K562 (cell line): ENCODE measurements at regions not wholly inside any gene's neighbourhood (a gene's known extent, or its start where the extent isn't known, plus 50 kb on each side); places are given as distances from the start of the nearest gene placed in this dataset.

Experiments
- ATAC-seq: fragments of 200-7000 bp; cut with Tn5 transposase; 3 replicates; pipeline ENCODE4 v1.9.1; 2020; ENCODE audit warnings: moderate library complexity
- BruUV-seq: library from RNA; stranded (reverse); fragments of 400-500 nt; replicated peaks from 2 replicates; lab custom pipeline; 2021; lab: Mats Ljungman, UMichigan
- CTCF ChIA-PET: fragments of 300-600 bp; formaldehyde crosslinking; extraction: SDS; loops from one replicate; lab custom pipeline; 2021; ENCODE audit warnings: low intra/inter-chr PET ratio; lab: Yijun Ruan, JAX
- POLR2A ChIA-PET: fragments of 300-600, 350-650 bp; sonication (Branson Sonifier 250); formaldehyde crosslinking; extraction: SDS; loops from one replicate; lab custom pipeline; 2021; ENCODE audit warnings: antibody characterized with exemption, inconsistent platforms; lab: Yijun Ruan, JAX
- DNase-seq, 4 experiments: peaks; one replicate each; pipeline versions ENCODE4 v3.0.0 to v3.0.0-alpha.2; 2011 to 2018; ENCODE audit warnings: low spot score in 3 of 4, mixed read lengths in 3 of 4; ENCODE audit errors: extremely low read depth in 1 of 4
- FAIRE-seq: peaks from 2 replicates; lab custom pipeline; 2011; peaks lifted over from hg19 to GRCh38; lab: Jason Lieb, UNC
- H2AFZ ChIP-seq: 2 replicates; pipeline ENCODE4 v1.6.0; 2011; ENCODE audit warnings: low read depth, low read length, control low read depth, inconsistent platforms
- H3K27ac ChIP-seq: fragments of 200-600 bp; 3 replicates; pipeline ENCODE4 v1.8.0; 2011; ENCODE audit warnings: low read depth, mild to moderate bottlenecking, control low read depth, inconsistent platforms, low read length, moderate library complexity, mixed read lengths; ENCODE audit errors: extremely low read depth
- H3K27me3 ChIP-seq, 2 experiments: fragments of 300-600 bp in 1 of 2; 2 replicates in 1 of 2; 3 replicates in 1 of 2; pipeline versions ENCODE4 v1.6.0 to v1.8.0; 2011; ENCODE audit warnings: inconsistent platforms in 2 of 2, low read length in 2 of 2, mild to moderate bottlenecking in 1 of 2, mixed read lengths in 1 of 2, moderate library complexity in 1 of 2; ENCODE audit not compliant: control insufficient read depth in 2 of 2, insufficient read depth in 2 of 2
- H3K36me3 ChIP-seq: fragments of 300-600 bp; 3 replicates; pipeline ENCODE4 v1.8.0; 2011; ENCODE audit warnings: mild to moderate bottlenecking, low read length, inconsistent platforms; ENCODE audit not compliant: control insufficient read depth, insufficient read depth
- H3K4me1 ChIP-seq, 2 experiments: fragments of 200-600 bp in 1 of 2; replicated peaks in 1 of 2; 2 replicates in 1 of 2; 3 replicates in 1 of 2; pipeline versions ENCODE4 v1.5.1 to v1.8.0; 2011; ENCODE audit warnings: inconsistent platforms in 2 of 2, low read length in 2 of 2, mild to moderate bottlenecking in 1 of 2, mixed read lengths in 1 of 2, moderate library complexity in 1 of 2; ENCODE audit not compliant: control insufficient read depth in 2 of 2, insufficient read depth in 2 of 2
- H3K4me2 ChIP-seq: 2 replicates; pipeline ENCODE4 v1.6.1; 2011; ENCODE audit warnings: low read length, control low read depth, inconsistent platforms, mixed read lengths; ENCODE audit not compliant: insufficient read depth
- H3K4me3 ChIP-seq: fragments of 200-600 bp; sonication (generic), shearing (Covaris generic); 2 replicates; pipeline ENCODE4 v1.5.1; 2016; ENCODE audit warnings: control low read depth, inconsistent platforms
- H3K79me2 ChIP-seq: fragments of 200-600 bp; 3 replicates; pipeline ENCODE4 v1.8.0; 2011; ENCODE audit warnings: low read length, inconsistent platforms; ENCODE audit not compliant: control insufficient read depth, insufficient read depth
- H3K9ac ChIP-seq, 2 experiments: 2 replicates each; pipeline versions ENCODE4 v1.6.0 to v1.6.1; 2011; ENCODE audit warnings: low read depth in 2 of 2, low read length in 2 of 2, control low read depth in 1 of 2, inconsistent platforms in 1 of 2, mild to moderate bottlenecking in 1 of 2, mixed read lengths in 1 of 2; ENCODE audit not compliant: insufficient read depth in 1 of 2
- H3K9me1 ChIP-seq: one replicate; pipeline ENCODE4 v1.6.0; 2011; ENCODE audit warnings: inconsistent platforms, mild to moderate bottlenecking, low read length, moderate library complexity; ENCODE audit not compliant: control insufficient read depth, insufficient read depth
- H3K9me3 ChIP-seq: replicated peaks from 2 replicates; pipeline ENCODE4 v1.5.1; 2011; ENCODE audit warnings: low read depth, low read length, inconsistent platforms; ENCODE audit not compliant: control insufficient read depth, insufficient read depth
- H4K20me1 ChIP-seq: replicated peaks from 2 replicates; pipeline ENCODE4 v1.6.1; 2011; ENCODE audit warnings: low read length, inconsistent platforms, mixed read lengths; ENCODE audit not compliant: control insufficient read depth, insufficient read depth
- BRF2 ChIP-seq: IDR thresholded peaks from 3 replicates; pipeline ENCODE4 v1.6.1; 2011; ENCODE audit warnings: borderline replicate concordance, mild to moderate bottlenecking; ENCODE audit not compliant: insufficient read length, insufficient read depth
- COPS2 ChIP-seq: fragments of 450-650 bp; conservative IDR thresholded peaks from 2 replicates; pipeline ENCODE4 v1.6.1; 2016; ENCODE audit warnings: mild to moderate bottlenecking, moderate library complexity
- FIP1L1 ChIP-seq: fragments of 200-400 bp; formaldehyde crosslinking; IDR thresholded peaks from 2 replicates; pipeline ENCODE4 v1.6.1; 2018; ENCODE audit warnings: mild to moderate bottlenecking, low read depth, low read length; ENCODE audit not compliant: poor library complexity, severe bottlenecking
- KLF13 ChIP-seq: fragments of 450-650 bp; IDR thresholded peaks from 2 replicates; pipeline ENCODE4 v1.6.1; 2016; ENCODE audit warnings: missing genetic modification characterization, low read depth, mild to moderate bottlenecking, missing compliant biosample characterization, moderate library complexity, borderline replicate concordance
- MEIS2 ChIP-seq: fragments of 450-650 bp; IDR thresholded peaks from 2 replicates; pipeline ENCODE4 v1.6.1; 2014; ENCODE audit warnings: mild to moderate bottlenecking; ENCODE audit not compliant: partially characterized antibody
- NRF1 ChIP-seq, 2 experiments: fragments of 450-650 bp; IDR thresholded peaks in 1 of 2; conservative IDR thresholded peaks in 1 of 2; 2 replicates each; pipeline ENCODE4 v1.6.1; 2014; ENCODE audit warnings: mild to moderate bottlenecking in 2 of 2
- POLR3G ChIP-seq: IDR thresholded peaks from 2 replicates; pipeline ENCODE4 v1.6.1; 2011; ENCODE audit not compliant: insufficient read length, insufficient replicate concordance; ENCODE audit errors: extremely low read depth
- ZBTB5 ChIP-seq: fragments of 450-650 bp; IDR thresholded peaks from 2 replicates; pipeline ENCODE4 v1.6.1; 2017; ENCODE audit warnings: antibody characterized with exemption
- ZNF140 ChIP-seq: fragments of 250-450 bp; sonication (Bioruptor Pico); IDR thresholded peaks from 2 replicates; pipeline ENCODE4 v1.8.0; 2021; ENCODE audit warnings: moderate library complexity, mild to moderate bottlenecking, inconsistent platforms
- ZNF444 ChIP-seq: fragments of 250-450 bp; sonication (Bioruptor Pico); IDR thresholded peaks from 2 replicates; pipeline ENCODE4 v1.4.0; 2020; ENCODE audit warnings: mild to moderate bottlenecking, moderate library complexity
- WGBS: fragments of 100-300 bp; shearing (Covaris generic); methylation state at CpG from one replicate; pipeline ENCODE4 v1.1.6; 2016; ENCODE audit warnings: low coverage, mixed read lengths; ENCODE audit not compliant: insufficient coverage; ENCODE audit errors: missing lambda C conversion rate; 5-methylcytosine and 5-hydroxymethylcytosine counted together
- in situ Hi-C: fragments of 300-500 bp; cut with MboI; formaldehyde crosslinking; loops from 4 replicates; pipeline ENCODE4 v1.15.0; 2018; ENCODE audit warnings: inconsistent platforms, mixed read lengths
- intact Hi-C: fragments of 100-400 bp; cut with micrococcal nuclease; formaldehyde crosslinking; loops from 2 replicates; pipeline ENCODE4 v1.14.2; 2022
- TF ChIP-seq, protein P1 (sequence below), 2 experiments: fragments of 450-650 bp; IDR thresholded peaks; 2 replicates each; pipeline ENCODE4 v1.6.1; 2016; ENCODE audit warnings: mild to moderate bottlenecking in 2 of 2, borderline replicate concordance in 1 of 2, low read depth in 1 of 2, moderate library complexity in 1 of 2

GRCh38 chrX:146006637-146007036, 189.0 kb downstream of the SLITRK2 start:
- Histone ChIP-seq H2AFZ (no peak overlapping the region), H3K27me3 (no peaks in the 10 kb centered on the region), H3K27ac (no peak overlapping the region), H3K9me3 (no peaks in the 10 kb centered on the region), H3K4me2 (no peak overlapping the region), H3K4me1 (no peaks in the 10 kb centered on the region), H3K9me1 (no peaks in the 10 kb centered on the region), H4K20me1 (no peaks in the 10 kb centered on the region), H3K4me3 (no peak overlapping the region), H3K79me2 (no peaks in the 10 kb centered on the region), H3K36me3 (no peaks in the 10 kb centered on the region), H3K9ac (no peak overlapping the region)
- DNase-seq (no peak), FAIRE-seq (no peak), ATAC-seq (no peak)
- CTCF ChIA-PET: no interaction called here
- TF ChIP-seq ZBTB5 (no peak), NRF1 (conservative IDR thresholded peaks at IDR 0.05 in 1 of 2, IDR thresholded peaks at IDR 0.05 in 1 of 2) (no peak), ZNF444 (CRISPR knock-in tag) (no peak), BRF2 (no peak), COPS2 (no peak), ZNF140 (CRISPR knock-in tag) (no peak), FIP1L1 (no peak), KLF13 (tag) (no peak), POLR3G (no peak), MEIS2 (no peak)
- TF ChIP-seq, protein P1, sequence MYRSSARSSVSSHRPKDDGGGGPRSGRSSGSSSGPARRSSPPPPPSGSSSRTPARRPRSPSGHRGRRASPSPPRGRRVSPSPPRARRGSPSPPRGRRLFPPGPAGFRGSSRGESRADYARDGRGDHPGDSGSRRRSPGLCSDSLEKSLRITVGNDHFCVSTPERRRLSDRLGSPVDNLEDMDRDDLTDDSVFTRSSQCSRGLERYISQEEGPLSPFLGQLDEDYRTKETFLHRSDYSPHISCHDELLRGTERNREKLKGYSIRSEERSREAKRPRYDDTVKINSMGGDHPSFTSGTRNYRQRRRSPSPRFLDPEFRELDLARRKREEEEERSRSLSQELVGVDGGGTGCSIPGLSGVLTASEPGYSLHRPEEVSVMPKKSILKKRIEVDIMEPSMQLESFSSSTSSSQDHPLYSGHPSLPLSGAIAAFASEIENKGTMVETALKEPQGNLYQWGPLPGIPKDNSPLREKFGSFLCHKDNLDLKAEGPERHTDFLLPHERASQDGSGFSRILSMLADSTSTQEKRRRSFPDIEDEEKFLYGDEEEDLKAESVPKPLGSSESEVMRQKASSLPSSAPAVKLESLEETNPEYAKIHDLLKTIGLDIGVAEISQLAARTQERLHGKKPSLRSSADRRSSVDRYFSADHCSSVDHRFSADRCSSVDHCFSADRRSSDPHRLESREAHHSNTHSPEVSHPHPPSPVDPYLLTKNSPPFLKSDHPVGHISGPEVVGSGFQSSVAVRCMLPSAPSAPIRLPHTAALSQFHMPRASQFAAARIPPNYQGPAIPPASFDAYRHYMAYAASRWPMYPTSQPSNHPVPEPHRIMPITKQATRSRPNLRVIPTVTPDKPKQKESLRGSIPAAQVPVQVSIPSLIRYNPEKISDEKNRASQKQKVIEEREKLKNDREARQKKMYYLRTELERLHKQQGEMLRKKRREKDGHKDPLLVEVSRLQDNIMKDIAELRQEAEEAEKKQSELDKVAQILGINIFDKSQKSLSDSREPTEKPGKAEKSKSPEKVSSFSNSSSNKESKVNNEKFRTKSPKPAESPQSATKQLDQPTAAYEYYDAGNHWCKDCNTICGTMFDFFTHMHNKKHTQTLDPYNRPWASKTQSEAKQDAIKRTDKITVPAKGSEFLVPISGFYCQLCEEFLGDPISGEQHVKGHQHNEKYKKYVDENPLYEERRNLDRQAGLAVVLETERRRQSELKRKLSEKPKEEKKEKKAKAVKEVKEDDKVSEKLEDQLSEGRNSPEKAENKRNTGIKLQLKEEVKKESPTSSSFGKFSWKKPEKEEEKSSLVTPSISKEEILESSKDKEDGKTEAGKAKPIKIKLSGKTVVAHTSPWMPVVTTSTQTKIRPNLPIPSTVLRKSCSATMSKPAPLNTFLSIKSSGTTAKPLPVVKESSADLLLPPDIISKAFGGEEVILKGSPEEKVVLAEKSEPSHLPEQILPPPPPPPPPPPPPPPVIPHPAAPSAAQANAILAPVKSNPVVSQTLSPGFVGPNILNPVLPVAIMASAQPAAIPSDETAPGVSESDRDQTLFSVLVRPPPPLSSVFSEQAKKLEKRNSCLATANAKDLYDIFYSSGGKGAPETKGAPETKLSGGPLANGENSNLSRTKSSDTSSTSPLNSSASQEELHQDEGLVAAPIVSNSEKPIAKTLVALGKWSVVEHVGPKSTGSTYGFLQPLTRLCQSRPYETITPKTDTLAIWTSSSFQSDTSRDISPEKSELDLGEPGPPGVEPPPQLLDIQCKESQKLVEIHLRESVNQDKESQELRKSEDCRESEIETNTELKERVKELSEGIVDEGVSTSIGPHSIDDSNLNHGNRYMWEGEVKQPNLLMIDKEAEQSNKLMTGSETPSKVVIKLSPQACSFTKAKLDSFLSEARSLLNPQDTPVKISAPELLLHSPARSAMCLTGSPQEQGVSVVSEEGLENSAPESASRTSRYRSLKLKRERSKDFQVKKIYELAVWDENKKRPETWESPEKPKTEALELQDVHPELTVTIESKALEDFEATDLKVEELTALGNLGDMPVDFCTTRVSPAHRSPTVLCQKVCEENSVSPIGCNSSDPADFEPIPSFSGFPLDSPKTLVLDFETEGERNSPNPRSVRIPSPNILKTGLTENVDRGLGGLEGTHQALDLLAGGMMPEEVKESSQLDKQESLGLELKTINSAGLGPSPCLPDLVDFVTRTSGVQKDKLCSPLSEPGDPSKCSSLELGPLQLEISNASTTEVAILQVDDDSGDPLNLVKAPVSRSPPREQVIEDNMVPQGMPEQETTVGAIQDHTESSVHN (IDR thresholded peaks at IDR 0.05; ENCODE audit: borderline replicate concordance in 1 of 2, low read depth in 1 of 2): no peak
- intact Hi-C loops: no loop called here
- in situ Hi-C loops: no loop called here
- BruUV-seq: no TSS peak
- WGBS: 0% methylated on average over 2 of the region's 3 CpGs
- POLR2A ChIA-PET: no interaction called here
